ENCODE measurements at regions not wholly inside any gene's neighbourhood (a gene's known extent, or its start where the extent isn't known, plus 50 kb on each side); places are given as distances from the start of the nearest gene placed in this dataset.
"Not testable (repeated sequence)": the region's sequence is repeated elsewhere in the genome, so short reads cannot be mapped to it uniquely, and the experiment has no call there.

- Histone ChIP-seq H3K4me1 (ENCODE audit: control insufficient read depth in 2 of 2, insufficient read depth in 2 of 2, low read length in 2 of 2) (peaks cover 8 to 56% of the 10 kb centered on the region in 2 donors), H3K9me3 (ENCODE audit: control insufficient read depth in 2 of 2, insufficient read depth in 1 of 2, low read length in 1 of 2) (no peaks in the 10 kb centered on the region), H3K4me3 (ENCODE audit: low read length in 2 of 2) (no peak overlapping the region), H3K27me3 (ENCODE audit: control insufficient read depth in 2 of 2, insufficient read depth in 1 of 2, low read length in 1 of 2) (no peaks in the 10 kb centered on the region), H3K36me3 (ENCODE audit: control insufficient read depth in 2 of 2, insufficient read depth in 2 of 2, low read length in 1 of 2) (no peaks in the 10 kb centered on the region), H3K27ac (ENCODE audit: low read depth in 1 of 2, low read length in 1 of 2) (no peak overlapping the region)
- WGBS = 65% methylated on average over 9 of the region's 9 CpGs
- no peak for DNase-seq (ENCODE audit: low read depth in 6 of 9, low spot score in 9 of 9)
Measured at GRCh38 chr3:72270072-72270681, 485.2 kb upstream of the PROK2 start.

DNA sequence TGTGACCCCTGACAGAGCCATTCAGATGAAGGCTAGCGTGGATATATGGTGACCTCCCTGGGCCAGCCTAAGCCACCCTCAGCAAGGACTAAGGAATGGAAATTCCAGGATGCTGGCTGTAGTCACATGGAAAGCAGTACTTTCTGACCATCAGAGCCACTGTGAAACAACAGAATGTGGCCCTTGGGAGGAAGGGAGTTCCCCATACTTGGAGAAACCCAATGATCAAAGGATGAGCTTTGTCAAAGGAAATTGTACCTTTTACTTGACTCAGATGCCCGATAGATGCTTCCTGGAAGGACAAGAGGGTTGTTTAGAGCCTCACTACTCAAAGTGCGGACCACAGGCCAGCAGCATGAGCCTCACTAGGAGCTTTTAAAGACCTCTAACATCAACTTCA, 484.5 kb upstream of the PROK2 start:
- WGBS = 95% methylated on average over 3 of the region's 3 CpGs
- Histone ChIP-seq H3K27ac (ENCODE audit: low read depth in 1 of 2, low read length in 1 of 2) (no peak overlapping the region), H3K27me3 (ENCODE audit: control insufficient read depth in 2 of 2, insufficient read depth in 1 of 2, low read length in 1 of 2) (no peaks in the 10 kb centered on the region), H3K4me3 (ENCODE audit: low read length in 2 of 2) (no peak overlapping the region), H3K4me1 (ENCODE audit: control insufficient read depth in 2 of 2, insufficient read depth in 2 of 2, low read length in 2 of 2) (peaks cover 8 to 50% of the 10 kb centered on the region in 2 donors), H3K36me3 (ENCODE audit: control insufficient read depth in 2 of 2, insufficient read depth in 2 of 2, low read length in 1 of 2) (no peaks in the 10 kb centered on the region), H3K9me3 (ENCODE audit: control insufficient read depth in 2 of 2, insufficient read depth in 1 of 2, low read length in 1 of 2) (no peaks in the 10 kb centered on the region)
- DNase-seq (ENCODE audit: low read depth in 6 of 9, low spot score in 9 of 9) = no peak

DNA sequence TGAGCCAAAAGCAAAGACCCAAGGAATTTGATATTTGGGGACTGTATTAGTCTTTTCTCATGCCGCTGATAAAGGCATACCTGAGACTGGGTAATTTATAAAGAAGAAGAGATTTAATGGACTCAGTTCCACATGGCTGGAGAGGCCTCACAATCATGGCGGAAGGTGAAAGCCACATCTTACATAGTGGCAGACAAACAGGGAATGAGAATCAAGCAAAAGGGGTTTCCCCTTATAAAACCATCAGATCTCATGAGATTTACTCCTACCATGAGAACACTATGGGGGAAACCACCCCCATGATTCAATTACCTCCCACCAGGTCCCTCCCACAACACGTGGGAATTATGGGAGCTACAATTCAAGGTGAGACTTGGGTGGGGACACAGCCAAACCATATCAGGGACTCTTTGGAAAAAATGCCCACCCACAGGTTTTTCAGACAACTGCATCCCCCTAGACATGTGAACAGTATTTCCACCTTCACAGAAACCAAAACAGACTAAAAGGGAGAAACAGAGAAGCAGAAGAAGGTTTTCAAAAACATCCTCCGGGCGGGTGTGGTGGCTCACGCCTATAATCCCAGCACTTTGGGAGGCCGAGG, 482.1 kb upstream of the PROK2 start:
- peaks cover 8 to 35% of the 10 kb centered on the region in 2 donors for H3K4me1 ChIP-seq (ENCODE audit: control insufficient read depth in 2 of 2, insufficient read depth in 2 of 2, low read length in 2 of 2)
- WGBS = 89% methylated on average over 7 of the region's 7 CpGs
- not testable (repeated sequence) for H3K4me3 ChIP-seq (ENCODE audit: low read length in 2 of 2); H3K27ac ChIP-seq (ENCODE audit: low read depth in 1 of 2, low read length in 1 of 2); H3K9me3 ChIP-seq (ENCODE audit: control insufficient read depth in 2 of 2, insufficient read depth in 1 of 2, low read length in 1 of 2); DNase-seq (ENCODE audit: low read depth in 6 of 9, low spot score in 9 of 9); H3K27me3 ChIP-seq (ENCODE audit: control insufficient read depth in 2 of 2, insufficient read depth in 1 of 2, low read length in 1 of 2); H3K36me3 ChIP-seq (ENCODE audit: control insufficient read depth in 2 of 2, insufficient read depth in 2 of 2, low read length in 1 of 2)

DNA sequence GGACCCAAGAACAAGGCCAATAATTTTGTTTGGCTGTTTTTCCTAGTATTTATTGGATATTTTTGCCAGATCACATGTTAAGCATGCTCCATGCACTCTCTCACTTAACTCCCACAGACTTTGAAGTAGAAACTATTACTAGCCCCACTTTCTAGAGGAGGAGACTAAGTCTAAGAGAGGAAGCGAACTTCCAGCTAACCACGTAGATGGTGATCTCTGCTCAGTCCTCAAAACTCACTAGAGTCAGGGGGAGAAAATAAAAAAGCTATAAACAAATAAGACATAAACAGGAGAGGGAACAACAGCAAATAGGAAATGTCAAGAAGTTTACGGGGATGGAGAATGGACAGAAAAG, 481.0 kb upstream of the PROK2 start:
- H3K27ac ChIP-seq (ENCODE audit: low read depth in 1 of 2, low read length in 1 of 2) = no peak overlapping the region

DNA sequence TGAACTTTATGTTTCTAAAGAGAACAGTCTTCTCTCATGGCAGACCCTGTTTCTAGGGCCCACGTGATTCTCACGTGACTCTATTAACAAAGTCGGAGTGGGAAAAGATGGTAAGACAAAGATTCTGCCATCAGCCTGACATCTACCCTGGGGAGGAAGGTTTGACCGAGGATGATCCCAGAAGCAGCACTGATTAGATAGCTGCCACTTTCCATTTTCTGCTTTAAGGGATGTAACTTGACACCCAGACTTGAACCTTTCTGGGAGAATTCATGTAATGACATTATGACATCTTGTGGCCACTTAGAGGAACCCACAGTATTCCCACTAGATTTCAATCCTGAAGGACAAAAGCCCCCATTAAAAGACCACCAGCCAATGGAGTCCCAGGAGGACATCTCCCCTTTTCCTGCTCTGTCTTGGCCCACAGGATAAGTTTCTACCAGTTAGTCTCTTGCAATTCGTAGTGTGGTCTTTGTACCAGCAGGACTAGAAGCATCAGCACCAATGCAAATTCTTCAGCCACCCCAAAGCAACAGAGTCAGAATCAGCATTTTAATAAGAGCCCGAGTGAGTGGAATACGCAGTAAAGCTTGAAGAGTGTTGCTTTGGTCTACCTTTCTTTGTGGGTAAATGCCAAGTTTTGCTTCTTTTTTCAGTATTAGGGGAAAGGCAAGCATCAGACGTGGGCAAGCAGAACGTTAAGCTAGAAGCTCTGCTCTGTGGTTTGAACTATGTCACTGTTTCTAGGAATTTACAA, 480.5 kb upstream of the PROK2 start:
- Histone ChIP-seq H3K4me3 (ENCODE audit: low read length in 2 of 2) (no peak overlapping the region), H3K27me3 (ENCODE audit: control insufficient read depth in 2 of 2, insufficient read depth in 1 of 2, low read length in 1 of 2) (no peaks in the 10 kb centered on the region), H3K4me1 (ENCODE audit: control insufficient read depth in 2 of 2, insufficient read depth in 2 of 2, low read length in 2 of 2) (peaks cover 4 to 25% of the 10 kb centered on the region in 2 donors), H3K27ac (ENCODE audit: low read depth in 1 of 2, low read length in 1 of 2) (no peak overlapping the region), H3K9me3 (ENCODE audit: control insufficient read depth in 2 of 2, insufficient read depth in 1 of 2, low read length in 1 of 2) (no peaks in the 10 kb centered on the region), H3K36me3 (ENCODE audit: control insufficient read depth in 2 of 2, insufficient read depth in 2 of 2, low read length in 1 of 2) (no peaks in the 10 kb centered on the region)
- no peak for DNase-seq (ENCODE audit: low read depth in 6 of 9, low spot score in 9 of 9)
- 84% methylated on average over 9 of the region's 9 CpGs for WGBS

More for the DNA sequence above, 481.0 kb upstream of the PROK2 start:
- DNase-seq (ENCODE audit: low read depth in 6 of 9, low spot score in 9 of 9) = no peak
- 75% methylated on average over 3 of the region's 3 CpGs for WGBS
- no peaks in the 10 kb centered on the region for H3K36me3 ChIP-seq (ENCODE audit: control insufficient read depth in 2 of 2, insufficient read depth in 2 of 2, low read length in 1 of 2)
- H3K4me1 ChIP-seq (ENCODE audit: control insufficient read depth in 2 of 2, insufficient read depth in 2 of 2, low read length in 2 of 2) = peaks cover 4 to 28% of the 10 kb centered on the region in 2 donors
- H3K27me3 ChIP-seq (ENCODE audit: control insufficient read depth in 2 of 2, insufficient read depth in 1 of 2, low read length in 1 of 2) = no peaks in the 10 kb centered on the region
- no peak overlapping the region for H3K4me3 ChIP-seq (ENCODE audit: low read length in 2 of 2)
- H3K9me3 ChIP-seq (ENCODE audit: control insufficient read depth in 2 of 2, insufficient read depth in 1 of 2, low read length in 1 of 2) = no peaks in the 10 kb centered on the region

DNA sequence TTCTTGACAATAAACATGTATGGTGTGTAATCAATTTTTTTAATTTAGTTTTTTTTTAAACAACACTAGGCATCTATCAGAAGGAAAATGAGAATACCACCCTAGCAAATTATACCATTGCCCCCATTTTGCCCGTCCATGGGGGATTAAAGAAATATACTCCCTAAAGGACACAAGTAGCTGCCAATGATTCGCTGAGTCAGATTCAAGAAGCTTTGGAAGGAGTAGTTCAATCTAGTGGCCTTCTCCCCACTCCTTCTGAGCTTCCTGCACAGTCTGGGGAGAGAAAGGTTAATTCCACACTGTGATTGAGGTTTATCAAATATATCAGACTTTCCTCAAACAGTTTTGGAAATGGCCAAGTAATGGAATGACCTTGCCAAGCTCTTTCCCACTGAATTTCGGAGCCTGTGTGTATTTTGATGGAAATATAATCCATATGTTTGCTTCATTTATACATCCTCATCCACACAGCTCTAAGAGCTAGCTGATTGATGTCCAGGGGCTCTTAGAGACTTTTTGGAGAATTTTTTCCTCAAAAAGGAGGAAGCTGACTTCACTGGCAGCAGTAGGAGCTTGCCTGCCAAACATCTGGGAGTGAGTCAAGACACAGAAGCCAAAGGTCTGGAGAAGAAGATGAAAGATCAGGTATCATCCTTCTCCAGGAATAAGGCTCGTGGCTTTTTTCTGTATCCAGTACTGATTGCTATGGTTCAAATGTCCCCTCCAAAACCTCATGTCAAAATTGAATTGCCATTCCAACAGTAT, 478.5 kb upstream of the PROK2 start:
- 99% methylated on average over 4 of the region's 4 CpGs for WGBS

GRCh38 chr3:72262736-72263135, 477.8 kb upstream of the PROK2 start:
- 95% methylated on average over 3 of the region's 3 CpGs for WGBS
- no peak overlapping the region for H3K4me3 ChIP-seq (ENCODE audit: low read length in 2 of 2)
- DNase-seq (ENCODE audit: low read depth in 6 of 9, low spot score in 9 of 9) = no peak
- no peak overlapping the region for H3K27ac ChIP-seq (ENCODE audit: low read depth in 1 of 2, low read length in 1 of 2)
- peaks cover 27 to 40% of the 10 kb centered on the region in 2 donors for H3K4me1 ChIP-seq (ENCODE audit: control insufficient read depth in 2 of 2, insufficient read depth in 2 of 2, low read length in 2 of 2)
- no peaks in the 10 kb centered on the region for H3K27me3 ChIP-seq (ENCODE audit: control insufficient read depth in 2 of 2, insufficient read depth in 1 of 2, low read length in 1 of 2)
- H3K36me3 ChIP-seq (ENCODE audit: control insufficient read depth in 2 of 2, insufficient read depth in 2 of 2, low read length in 1 of 2) = no peaks in the 10 kb centered on the region
- H3K9me3 ChIP-seq (ENCODE audit: control insufficient read depth in 2 of 2, insufficient read depth in 1 of 2, low read length in 1 of 2) = peaks cover 0 to 12% of the 10 kb centered on the region in 2 donors

More for the DNA sequence above, 478.5 kb upstream of the PROK2 start:
- H3K4me3 ChIP-seq (ENCODE audit: low read length in 2 of 2) = no peak overlapping the region
- no peak for DNase-seq (ENCODE audit: low read depth in 6 of 9, low spot score in 9 of 9)
- no peaks in the 10 kb centered on the region for H3K27me3 ChIP-seq (ENCODE audit: control insufficient read depth in 2 of 2, insufficient read depth in 1 of 2, low read length in 1 of 2)
- H3K9me3 ChIP-seq (ENCODE audit: control insufficient read depth in 2 of 2, insufficient read depth in 1 of 2, low read length in 1 of 2) = peaks cover 0 to 5% of the 10 kb centered on the region in 2 donors
- no peaks in the 10 kb centered on the region for H3K36me3 ChIP-seq (ENCODE audit: control insufficient read depth in 2 of 2, insufficient read depth in 2 of 2, low read length in 1 of 2)
- no peak overlapping the region for H3K27ac ChIP-seq (ENCODE audit: low read depth in 1 of 2, low read length in 1 of 2)
- peaks cover 21 to 33% of the 10 kb centered on the region in 2 donors for H3K4me1 ChIP-seq (ENCODE audit: control insufficient read depth in 2 of 2, insufficient read depth in 2 of 2, low read length in 2 of 2)

DNA sequence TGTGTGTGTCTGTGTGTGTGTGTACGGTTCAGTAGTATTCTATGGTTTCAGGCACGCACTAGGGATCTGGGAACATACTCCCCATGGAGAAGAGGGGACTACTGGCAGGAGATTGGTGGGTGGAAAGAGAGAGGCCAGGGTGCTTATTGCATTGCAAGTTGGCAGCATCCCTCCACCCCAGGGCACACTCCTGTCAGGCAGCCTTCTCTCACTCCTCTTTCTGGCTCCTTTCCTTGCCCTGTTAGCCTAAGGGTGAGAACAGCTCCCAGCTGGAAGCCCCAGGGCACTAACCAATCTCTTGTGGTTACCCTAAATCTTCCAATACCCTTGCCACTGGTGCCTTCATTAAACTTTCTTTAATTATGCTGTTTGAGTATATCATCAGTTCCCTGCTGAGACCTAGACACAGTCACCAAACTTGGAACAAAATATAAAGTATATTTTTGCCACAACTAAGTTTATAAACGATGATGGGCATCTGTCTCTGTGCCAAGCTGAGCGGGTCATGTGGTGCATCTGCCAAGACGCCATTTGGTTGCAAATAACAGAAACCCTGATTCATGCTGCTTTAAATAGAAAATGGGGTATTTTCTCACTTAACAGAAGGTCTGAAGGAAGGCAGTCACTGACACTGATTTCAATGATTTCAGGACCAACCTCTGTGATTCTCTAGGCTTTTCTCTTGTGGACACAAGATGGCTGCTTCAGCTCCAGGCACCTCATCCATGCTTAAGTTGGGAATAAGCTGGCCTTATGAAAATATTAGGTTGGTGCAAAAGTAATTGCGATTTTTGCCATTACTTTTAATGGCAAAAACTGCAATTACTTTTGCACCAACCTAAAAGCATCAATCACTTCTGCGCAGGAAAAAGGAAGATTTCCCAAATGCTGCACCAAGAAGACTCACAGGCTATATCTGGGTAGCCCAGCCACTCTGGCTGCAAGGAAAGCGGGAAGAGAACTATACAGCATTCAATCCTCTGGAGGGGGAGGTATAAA, 476.9 kb upstream of the PROK2 start:
- H3K27me3 ChIP-seq (ENCODE audit: control insufficient read depth in 2 of 2, insufficient read depth in 1 of 2, low read length in 1 of 2) = no peaks in the 10 kb centered on the region
- DNase-seq (ENCODE audit: low read depth in 6 of 9, low spot score in 9 of 9) = no peak
- no peak overlapping the region for H3K27ac ChIP-seq (ENCODE audit: low read depth in 1 of 2, low read length in 1 of 2)
- H3K4me3 ChIP-seq (ENCODE audit: low read length in 2 of 2) = no peak overlapping the region
- H3K36me3 ChIP-seq (ENCODE audit: control insufficient read depth in 2 of 2, insufficient read depth in 2 of 2, low read length in 1 of 2) = no peaks in the 10 kb centered on the region
- H3K9me3 ChIP-seq (ENCODE audit: control insufficient read depth in 2 of 2, insufficient read depth in 1 of 2, low read length in 1 of 2) = peaks cover 0 to 14% of the 10 kb centered on the region in 2 donors
- 90% methylated on average over 8 of the region's 8 CpGs for WGBS
- peaks cover 35 to 48% of the 10 kb centered on the region in 2 donors for H3K4me1 ChIP-seq (ENCODE audit: control insufficient read depth in 2 of 2, insufficient read depth in 2 of 2, low read length in 2 of 2)

Data from thymus (tissue), 11 donors.